PC-9 (cell line): ENCODE measurements at regions not wholly inside any gene's neighbourhood (a gene's known extent, or its start where the extent isn't known, plus 50 kb on each side); places are given as distances from the start of the nearest gene placed in this dataset.

ENCODE experiments used
- CTCF ChIP-seq: fragments of 200-600 bp; sonication (generic); conservative IDR thresholded peaks from 2 replicates; pipeline ENCODE4 v1.6.1; 2017; ENCODE audit warnings: mixed run types, antibody characterized with exemption, mild to moderate bottlenecking, moderate library complexity
- EZH2 ChIP-seq: fragments of 200-600 bp; sonication (generic); IDR thresholded peaks from 2 replicates; pipeline ENCODE4 v1.8.0; 2017; ENCODE audit warnings: antibody characterized with exemption, low read depth

DNA sequence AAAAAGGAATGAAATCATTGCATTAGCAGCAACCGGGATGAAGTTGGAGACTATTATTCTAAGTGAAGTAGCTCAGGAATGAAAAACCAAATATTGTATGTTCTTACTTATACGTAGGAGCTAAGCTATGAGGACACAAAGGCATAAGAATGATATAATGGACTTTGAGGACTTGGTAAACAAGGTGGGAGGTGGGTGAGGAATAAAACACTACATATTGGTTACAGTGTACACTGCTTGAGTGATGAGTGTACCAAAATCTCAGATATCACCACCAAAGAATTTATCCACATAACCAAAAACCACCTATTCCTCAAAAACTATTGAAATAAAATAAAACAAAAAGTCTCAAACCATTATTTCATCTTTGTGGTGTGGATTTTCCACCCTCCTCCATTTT lies 593.5 kb downstream of the TENT5A start:
- TF ChIP-seq CTCF (no peak), EZH2 (no peak)
